ENCODE measurements at regions not wholly inside any gene's neighbourhood (a gene's known extent, or its start where the extent isn't known, plus 50 kb on each side); places are given as distances from the start of the nearest gene placed in this dataset.
A peak's percentile ranks its signal among the peaks of the same experiment; 100 is the strongest.

GRCh38 chr6:45791211-45792168 is 224.2 kb downstream of the CLIC5 start:
- peak; percentile 60 for DNase-seq (ENCODE audit: low read depth)

GRCh38 chr6:45789238-45789637 is 226.4 kb downstream of the CLIC5 start:
- DNase-seq (ENCODE audit: low read depth), result no peak

- no peak for DNase-seq (ENCODE audit: low read depth)
Measured at GRCh38 chr6:45787384-45787783, 228.3 kb downstream of the CLIC5 start.

- DNase-seq (ENCODE audit: low read depth), result no peak
Measured at GRCh38 chr6:45786355-45786781, 229.3 kb downstream of the CLIC5 start.

GRCh38 chr6:45784250-45784649 is 231.4 kb downstream of the CLIC5 start:
- no peak for DNase-seq (ENCODE audit: low read depth)

GRCh38 chr6:45783716-45784115 is 231.9 kb downstream of the CLIC5 start:
- DNase-seq (ENCODE audit: low read depth), result no peak

GRCh38 chr6:45781890-45782289 is 233.8 kb downstream of the CLIC5 start:
- DNase-seq (ENCODE audit: low read depth), result no peak

- DNase-seq (ENCODE audit: low read depth), result no peak
Measured at GRCh38 chr6:45780523-45780922, 235.1 kb downstream of the CLIC5 start.

GRCh38 chr6:45775026-45775697 is 240.5 kb downstream of the CLIC5 start:
- no peak for DNase-seq (ENCODE audit: low read depth)

GRCh38 chr6:45773906-45774305 is 241.8 kb downstream of the CLIC5 start:
- no peak for DNase-seq (ENCODE audit: low read depth)

GRCh38 chr6:45772886-45773495 is 242.7 kb downstream of the CLIC5 start:
- peak; percentile 39 for DNase-seq (ENCODE audit: low read depth)

- DNase-seq (ENCODE audit: low read depth), result no peak
Measured at GRCh38 chr6:45772051-45772450, 243.6 kb downstream of the CLIC5 start.

- no peak for DNase-seq (ENCODE audit: low read depth)
Measured at GRCh38 chr6:45763281-45763680, 252.4 kb downstream of the CLIC5 start.

GRCh38 chr6:45759472-45759810 is 256.2 kb downstream of the CLIC5 start:
- DNase-seq (ENCODE audit: low read depth), result no peak

GRCh38 chr6:45758787-45759471 is 256.7 kb downstream of the CLIC5 start:
- DNase-seq (ENCODE audit: low read depth), result no peak

- peak; percentile 41 for DNase-seq (ENCODE audit: low read depth)
Measured at GRCh38 chr6:45757443-45758130, 258.1 kb downstream of the CLIC5 start.

- no peak for DNase-seq (ENCODE audit: low read depth)
Measured at GRCh38 chr6:45756606-45757005, 259.1 kb downstream of the CLIC5 start.

- DNase-seq (ENCODE audit: low read depth), result no peak
Measured at GRCh38 chr6:45754432-45754831, 261.2 kb downstream of the CLIC5 start.

GRCh38 chr6:45746046-45746445 is 269.6 kb downstream of the CLIC5 start:
- DNase-seq (ENCODE audit: low read depth), result peak; percentile 57

GRCh38 chr6:45743028-45743615 is 272.5 kb downstream of the CLIC5 start:
- no peak for DNase-seq (ENCODE audit: low read depth)

GRCh38 chr6:45742591-45742990 is 273.1 kb downstream of the CLIC5 start:
- no peak for DNase-seq (ENCODE audit: low read depth)

Measured in RPMI7951 (cell line).